ENCODE measurements at regions not wholly inside any gene's neighbourhood (a gene's known extent, or its start where the extent isn't known, plus 50 kb on each side); places are given as distances from the start of the nearest gene placed in this dataset.

- TF ChIP-seq RAD21 (IDR thresholded peaks at IDR 0.05; ENCODE audit: low read depth) (no peak), YY1 (IDR thresholded peaks at IDR 0.05; ENCODE audit: low read depth) (no peak), CREB1 (IDR thresholded peaks at IDR 0.05; ENCODE audit: low read depth) (no peak), TAF1 (IDR thresholded peaks at IDR 0.05; ENCODE audit: low read depth) (no peak), ZBTB7A (IDR thresholded peaks at IDR 0.05; ENCODE audit: low read depth) (no peak), EP300 (IDR thresholded peaks at IDR 0.05; ENCODE audit: borderline replicate concordance) (no peak), EGR1 (IDR thresholded peaks at IDR 0.05) (no peak), FOXM1 (IDR thresholded peaks at IDR 0.05; ENCODE audit: borderline replicate concordance, low read depth) (no peak)
- TF ChIP-seq, protein P1, sequence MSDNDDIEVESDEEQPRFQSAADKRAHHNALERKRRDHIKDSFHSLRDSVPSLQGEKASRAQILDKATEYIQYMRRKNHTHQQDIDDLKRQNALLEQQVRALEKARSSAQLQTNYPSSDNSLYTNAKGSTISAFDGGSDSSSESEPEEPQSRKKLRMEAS (IDR thresholded peaks at IDR 0.05), result no peak
- TF ChIP-seq, protein P2, sequence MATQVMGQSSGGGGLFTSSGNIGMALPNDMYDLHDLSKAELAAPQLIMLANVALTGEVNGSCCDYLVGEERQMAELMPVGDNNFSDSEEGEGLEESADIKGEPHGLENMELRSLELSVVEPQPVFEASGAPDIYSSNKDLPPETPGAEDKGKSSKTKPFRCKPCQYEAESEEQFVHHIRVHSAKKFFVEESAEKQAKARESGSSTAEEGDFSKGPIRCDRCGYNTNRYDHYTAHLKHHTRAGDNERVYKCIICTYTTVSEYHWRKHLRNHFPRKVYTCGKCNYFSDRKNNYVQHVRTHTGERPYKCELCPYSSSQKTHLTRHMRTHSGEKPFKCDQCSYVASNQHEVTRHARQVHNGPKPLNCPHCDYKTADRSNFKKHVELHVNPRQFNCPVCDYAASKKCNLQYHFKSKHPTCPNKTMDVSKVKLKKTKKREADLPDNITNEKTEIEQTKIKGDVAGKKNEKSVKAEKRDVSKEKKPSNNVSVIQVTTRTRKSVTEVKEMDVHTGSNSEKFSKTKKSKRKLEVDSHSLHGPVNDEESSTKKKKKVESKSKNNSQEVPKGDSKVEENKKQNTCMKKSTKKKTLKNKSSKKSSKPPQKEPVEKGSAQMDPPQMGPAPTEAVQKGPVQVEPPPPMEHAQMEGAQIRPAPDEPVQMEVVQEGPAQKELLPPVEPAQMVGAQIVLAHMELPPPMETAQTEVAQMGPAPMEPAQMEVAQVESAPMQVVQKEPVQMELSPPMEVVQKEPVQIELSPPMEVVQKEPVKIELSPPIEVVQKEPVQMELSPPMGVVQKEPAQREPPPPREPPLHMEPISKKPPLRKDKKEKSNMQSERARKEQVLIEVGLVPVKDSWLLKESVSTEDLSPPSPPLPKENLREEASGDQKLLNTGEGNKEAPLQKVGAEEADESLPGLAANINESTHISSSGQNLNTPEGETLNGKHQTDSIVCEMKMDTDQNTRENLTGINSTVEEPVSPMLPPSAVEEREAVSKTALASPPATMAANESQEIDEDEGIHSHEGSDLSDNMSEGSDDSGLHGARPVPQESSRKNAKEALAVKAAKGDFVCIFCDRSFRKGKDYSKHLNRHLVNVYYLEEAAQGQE (IDR thresholded peaks at IDR 0.05; ENCODE audit: low read depth), result no peak
- TF ChIP-seq, protein P3, sequence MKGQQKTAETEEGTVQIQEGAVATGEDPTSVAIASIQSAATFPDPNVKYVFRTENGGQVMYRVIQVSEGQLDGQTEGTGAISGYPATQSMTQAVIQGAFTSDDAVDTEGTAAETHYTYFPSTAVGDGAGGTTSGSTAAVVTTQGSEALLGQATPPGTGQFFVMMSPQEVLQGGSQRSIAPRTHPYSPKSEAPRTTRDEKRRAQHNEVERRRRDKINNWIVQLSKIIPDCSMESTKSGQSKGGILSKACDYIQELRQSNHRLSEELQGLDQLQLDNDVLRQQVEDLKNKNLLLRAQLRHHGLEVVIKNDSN (IDR thresholded peaks at IDR 0.05), result no peak
Measured at GRCh38 chr13:65368832-65369231, 1861.3 kb downstream of the PCDH9 start.
